ENCODE measurements at regions not wholly inside any gene's neighbourhood (a gene's known extent, or its start where the extent isn't known, plus 50 kb on each side); places are given as distances from the start of the nearest gene placed in this dataset.
A peak's percentile ranks its signal among the peaks of the same experiment; 100 is the strongest.

DNA sequence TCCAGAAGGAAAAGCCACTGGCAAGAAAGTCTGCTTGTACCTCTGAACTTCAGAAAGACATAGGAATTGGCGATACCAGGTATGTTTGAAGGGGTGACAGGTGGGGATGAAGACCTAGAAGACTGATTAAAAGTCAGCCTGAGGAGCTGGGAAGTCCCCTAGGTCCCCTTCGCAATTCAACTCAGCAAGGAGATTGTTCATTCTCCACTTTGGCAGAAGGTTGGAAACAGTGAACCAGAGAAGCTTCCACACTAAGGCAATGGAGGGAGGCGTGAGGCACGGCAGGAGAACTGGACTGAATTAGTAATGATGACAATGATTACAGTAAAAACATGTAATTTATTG lies 240.3 kb upstream of the TMPO start:
- Histone ChIP-seq H3K36me3 (ENCODE audit: insufficient read depth, low read length) (no peaks in the 10 kb centered on the region), H3K4me2 (ENCODE audit: low read length) (no peak overlapping the region), H3F3A (ENCODE audit: insufficient read depth, low read length, poor library complexity, severe bottlenecking) (no peaks in the 10 kb centered on the region), H4K20me1 (ENCODE audit: insufficient read depth) (no peaks in the 10 kb centered on the region), H3K9ac (ENCODE audit: low read length) (no peak overlapping the region), H3K79me2 (replicated peaks; ENCODE audit: insufficient read depth, low read length) (no peaks in the 10 kb centered on the region), H3K27me3 (ENCODE audit: insufficient read depth, low read depth, low read length) (no peaks in the 10 kb centered on the region), H3K9me2 (ENCODE audit: insufficient read depth, low read length) (no peaks in the 10 kb centered on the region), H2AFZ (ENCODE audit: low read depth, low read length) (no peak overlapping the region), H3K27ac (ENCODE audit: low read length) (no peak overlapping the region), H3K9me3 (ENCODE audit: low read length) (no peaks in the 10 kb centered on the region), H3K4me3 (ENCODE audit: low read length) (no peak overlapping the region)
- TF ChIP-seq TAF1 (IDR thresholded peaks at IDR 0.05; ENCODE audit: low read depth) (no peak), EZH2 (IDR thresholded peaks at IDR 0.05; ENCODE audit: borderline replicate concordance, insufficient read depth, low read length, poor library complexity, severe bottlenecking) (no peak), POLR2AphosphoS5 (IDR thresholded peaks at IDR 0.05) (no peak), MXI1 (conservative IDR thresholded peaks at IDR 0.05; ENCODE audit: poor library complexity, severe bottlenecking) (no peak), RAD21 (conservative IDR thresholded peaks at IDR 0.05) (no peak), EP300 (conservative IDR thresholded peaks at IDR 0.05; ENCODE audit: poor library complexity, severe bottlenecking) (no peak), SMC3 (conservative IDR thresholded peaks at IDR 0.05; ENCODE audit: poor library complexity) (no peak)
- TF ChIP-seq, protein P1, sequence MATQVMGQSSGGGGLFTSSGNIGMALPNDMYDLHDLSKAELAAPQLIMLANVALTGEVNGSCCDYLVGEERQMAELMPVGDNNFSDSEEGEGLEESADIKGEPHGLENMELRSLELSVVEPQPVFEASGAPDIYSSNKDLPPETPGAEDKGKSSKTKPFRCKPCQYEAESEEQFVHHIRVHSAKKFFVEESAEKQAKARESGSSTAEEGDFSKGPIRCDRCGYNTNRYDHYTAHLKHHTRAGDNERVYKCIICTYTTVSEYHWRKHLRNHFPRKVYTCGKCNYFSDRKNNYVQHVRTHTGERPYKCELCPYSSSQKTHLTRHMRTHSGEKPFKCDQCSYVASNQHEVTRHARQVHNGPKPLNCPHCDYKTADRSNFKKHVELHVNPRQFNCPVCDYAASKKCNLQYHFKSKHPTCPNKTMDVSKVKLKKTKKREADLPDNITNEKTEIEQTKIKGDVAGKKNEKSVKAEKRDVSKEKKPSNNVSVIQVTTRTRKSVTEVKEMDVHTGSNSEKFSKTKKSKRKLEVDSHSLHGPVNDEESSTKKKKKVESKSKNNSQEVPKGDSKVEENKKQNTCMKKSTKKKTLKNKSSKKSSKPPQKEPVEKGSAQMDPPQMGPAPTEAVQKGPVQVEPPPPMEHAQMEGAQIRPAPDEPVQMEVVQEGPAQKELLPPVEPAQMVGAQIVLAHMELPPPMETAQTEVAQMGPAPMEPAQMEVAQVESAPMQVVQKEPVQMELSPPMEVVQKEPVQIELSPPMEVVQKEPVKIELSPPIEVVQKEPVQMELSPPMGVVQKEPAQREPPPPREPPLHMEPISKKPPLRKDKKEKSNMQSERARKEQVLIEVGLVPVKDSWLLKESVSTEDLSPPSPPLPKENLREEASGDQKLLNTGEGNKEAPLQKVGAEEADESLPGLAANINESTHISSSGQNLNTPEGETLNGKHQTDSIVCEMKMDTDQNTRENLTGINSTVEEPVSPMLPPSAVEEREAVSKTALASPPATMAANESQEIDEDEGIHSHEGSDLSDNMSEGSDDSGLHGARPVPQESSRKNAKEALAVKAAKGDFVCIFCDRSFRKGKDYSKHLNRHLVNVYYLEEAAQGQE (IDR thresholded peaks at IDR 0.05; ENCODE audit: borderline replicate concordance), result no peak
- TF ChIP-seq, protein P2, sequence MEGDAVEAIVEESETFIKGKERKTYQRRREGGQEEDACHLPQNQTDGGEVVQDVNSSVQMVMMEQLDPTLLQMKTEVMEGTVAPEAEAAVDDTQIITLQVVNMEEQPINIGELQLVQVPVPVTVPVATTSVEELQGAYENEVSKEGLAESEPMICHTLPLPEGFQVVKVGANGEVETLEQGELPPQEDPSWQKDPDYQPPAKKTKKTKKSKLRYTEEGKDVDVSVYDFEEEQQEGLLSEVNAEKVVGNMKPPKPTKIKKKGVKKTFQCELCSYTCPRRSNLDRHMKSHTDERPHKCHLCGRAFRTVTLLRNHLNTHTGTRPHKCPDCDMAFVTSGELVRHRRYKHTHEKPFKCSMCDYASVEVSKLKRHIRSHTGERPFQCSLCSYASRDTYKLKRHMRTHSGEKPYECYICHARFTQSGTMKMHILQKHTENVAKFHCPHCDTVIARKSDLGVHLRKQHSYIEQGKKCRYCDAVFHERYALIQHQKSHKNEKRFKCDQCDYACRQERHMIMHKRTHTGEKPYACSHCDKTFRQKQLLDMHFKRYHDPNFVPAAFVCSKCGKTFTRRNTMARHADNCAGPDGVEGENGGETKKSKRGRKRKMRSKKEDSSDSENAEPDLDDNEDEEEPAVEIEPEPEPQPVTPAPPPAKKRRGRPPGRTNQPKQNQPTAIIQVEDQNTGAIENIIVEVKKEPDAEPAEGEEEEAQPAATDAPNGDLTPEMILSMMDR (IDR thresholded peaks at IDR 0.05; ENCODE audit: poor library complexity, severe bottlenecking), result no peak

DNA sequence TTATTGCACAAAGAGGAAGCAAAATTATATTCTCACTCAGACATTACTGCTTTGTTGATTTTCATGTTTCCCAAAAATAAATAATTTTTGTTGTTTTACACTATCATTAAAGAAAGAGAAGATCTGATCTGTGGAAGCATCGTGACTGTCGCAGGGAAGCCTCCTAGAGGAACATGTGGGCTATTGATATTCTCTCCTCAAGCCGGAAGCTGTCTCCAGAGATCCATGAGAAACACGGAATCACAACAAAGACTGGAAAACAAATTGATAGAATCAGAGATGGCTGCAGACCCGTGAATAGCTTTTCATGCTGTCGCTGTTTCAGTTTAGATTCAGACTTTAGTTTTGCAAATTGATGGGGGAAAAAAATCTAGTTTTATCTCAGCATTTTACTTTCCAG lies 235.2 kb upstream of the TMPO start:
- H3K4me3 ChIP-seq (ENCODE audit: low read length), result no peak overlapping the region
- H3K36me3 ChIP-seq (ENCODE audit: insufficient read depth, low read length), result no peaks in the 10 kb centered on the region
- TF ChIP-seq EZH2 (IDR thresholded peaks at IDR 0.05; ENCODE audit: borderline replicate concordance, insufficient read depth, low read length, poor library complexity, severe bottlenecking) (no peak), RAD21 (conservative IDR thresholded peaks at IDR 0.05) (peak; percentile 17)
- TF ChIP-seq, protein P2 (IDR thresholded peaks at IDR 0.05; ENCODE audit: poor library complexity, severe bottlenecking), result peak; percentile 45
- no peaks in the 10 kb centered on the region for H3K9me2 ChIP-seq (ENCODE audit: insufficient read depth, low read length)
- H3K9me3 ChIP-seq (ENCODE audit: low read length), result no peaks in the 10 kb centered on the region
- H2AFZ ChIP-seq (ENCODE audit: low read depth, low read length), result no peak overlapping the region
- no peaks in the 10 kb centered on the region for H3F3A ChIP-seq (ENCODE audit: insufficient read depth, low read length, poor library complexity, severe bottlenecking)
- no peak overlapping the region for H3K4me2 ChIP-seq (ENCODE audit: low read length)
- no peaks in the 10 kb centered on the region for H4K20me1 ChIP-seq (ENCODE audit: insufficient read depth)
- no peak overlapping the region for H3K27ac ChIP-seq (ENCODE audit: low read length)
- H3K79me2 ChIP-seq (replicated peaks; ENCODE audit: insufficient read depth, low read length), result no peaks in the 10 kb centered on the region
- H3K9ac ChIP-seq (ENCODE audit: low read length), result no peak overlapping the region
- no peaks in the 10 kb centered on the region for H3K27me3 ChIP-seq (ENCODE audit: insufficient read depth, low read depth, low read length)

Data from neural cell (in vitro differentiated cells).